ENCODE measurements at regions not wholly inside any gene's neighbourhood (a gene's known extent, or its start where the extent isn't known, plus 50 kb on each side); places are given as distances from the start of the nearest gene placed in this dataset.

DNA sequence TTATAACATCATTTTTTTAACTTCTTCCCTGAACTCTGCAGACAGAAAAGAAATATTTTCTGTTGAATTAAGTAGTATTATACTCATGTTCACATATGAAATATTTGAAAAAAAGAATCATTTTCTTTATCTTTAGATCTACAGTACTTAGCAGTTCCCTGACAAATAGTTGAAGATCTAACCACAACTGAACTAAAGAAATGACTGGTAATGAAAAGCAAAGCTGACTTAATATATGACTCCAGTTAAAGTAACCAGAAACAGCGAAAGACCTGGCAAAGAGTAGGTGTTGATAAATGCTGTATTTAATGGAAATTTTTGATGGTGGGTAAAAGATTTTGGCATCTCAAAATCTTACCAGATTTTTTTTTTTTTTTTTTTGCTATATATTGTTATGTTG lies 207.1 kb upstream of the SLC16A7 start:
- TF ChIP-seq, protein P1, sequence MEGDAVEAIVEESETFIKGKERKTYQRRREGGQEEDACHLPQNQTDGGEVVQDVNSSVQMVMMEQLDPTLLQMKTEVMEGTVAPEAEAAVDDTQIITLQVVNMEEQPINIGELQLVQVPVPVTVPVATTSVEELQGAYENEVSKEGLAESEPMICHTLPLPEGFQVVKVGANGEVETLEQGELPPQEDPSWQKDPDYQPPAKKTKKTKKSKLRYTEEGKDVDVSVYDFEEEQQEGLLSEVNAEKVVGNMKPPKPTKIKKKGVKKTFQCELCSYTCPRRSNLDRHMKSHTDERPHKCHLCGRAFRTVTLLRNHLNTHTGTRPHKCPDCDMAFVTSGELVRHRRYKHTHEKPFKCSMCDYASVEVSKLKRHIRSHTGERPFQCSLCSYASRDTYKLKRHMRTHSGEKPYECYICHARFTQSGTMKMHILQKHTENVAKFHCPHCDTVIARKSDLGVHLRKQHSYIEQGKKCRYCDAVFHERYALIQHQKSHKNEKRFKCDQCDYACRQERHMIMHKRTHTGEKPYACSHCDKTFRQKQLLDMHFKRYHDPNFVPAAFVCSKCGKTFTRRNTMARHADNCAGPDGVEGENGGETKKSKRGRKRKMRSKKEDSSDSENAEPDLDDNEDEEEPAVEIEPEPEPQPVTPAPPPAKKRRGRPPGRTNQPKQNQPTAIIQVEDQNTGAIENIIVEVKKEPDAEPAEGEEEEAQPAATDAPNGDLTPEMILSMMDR (IDR thresholded peaks at IDR 0.05): no peak
- TF ChIP-seq EZH2 (IDR thresholded peaks at IDR 0.05; ENCODE audit: borderline replicate concordance, insufficient read depth, low read depth, low read length, poor library complexity, severe bottlenecking): no peak

All from B cell (primary cell).